ENCODE measurements at regions not wholly inside any gene's neighbourhood (a gene's known extent, or its start where the extent isn't known, plus 50 kb on each side); places are given as distances from the start of the nearest gene placed in this dataset.
A peak's percentile ranks its signal among the peaks of the same experiment; 100 is the strongest.

DNA sequence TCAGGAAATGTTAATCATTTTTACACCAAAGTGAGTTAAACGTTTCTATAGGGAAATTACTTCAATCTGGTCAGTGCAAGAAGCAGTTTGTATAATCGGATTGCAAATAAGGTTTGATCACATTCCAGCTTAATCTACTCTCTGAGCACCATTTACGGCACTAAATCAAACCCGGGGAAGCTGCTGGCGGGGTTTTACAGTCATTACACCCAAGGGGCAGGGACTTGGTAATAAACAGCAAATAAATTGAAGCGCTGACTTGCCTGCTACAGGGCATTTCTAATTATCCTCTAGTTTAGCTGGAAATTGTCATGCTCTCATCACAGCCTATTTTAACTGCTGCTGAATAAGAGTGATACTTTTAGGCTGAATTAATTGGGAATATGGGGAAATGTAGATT lies 152.1 kb upstream of the SOX21 start:
- Histone ChIP-seq H3K4me3 (no peak overlapping the region), H3K4me1 (replicated peaks) (no peaks in the 10 kb centered on the region), H3K36me3 (no peaks in the 10 kb centered on the region), H3K27ac (no peak overlapping the region), H3K27me3 (replicated peaks; ENCODE audit: insufficient read depth) (no peaks in the 10 kb centered on the region), H3K9me3 (no peaks in the 10 kb centered on the region)
- no peak for DNase-seq (ENCODE audit: low spot score)
- intact Hi-C loops (cut with DNase I) = no loop called here
- TF ChIP-seq POLR2A (IDR thresholded peaks at IDR 0.05) (no peak), POLR2AphosphoS5 (IDR thresholded peaks at IDR 0.05) (no peak)
- TF ChIP-seq, protein P1, sequence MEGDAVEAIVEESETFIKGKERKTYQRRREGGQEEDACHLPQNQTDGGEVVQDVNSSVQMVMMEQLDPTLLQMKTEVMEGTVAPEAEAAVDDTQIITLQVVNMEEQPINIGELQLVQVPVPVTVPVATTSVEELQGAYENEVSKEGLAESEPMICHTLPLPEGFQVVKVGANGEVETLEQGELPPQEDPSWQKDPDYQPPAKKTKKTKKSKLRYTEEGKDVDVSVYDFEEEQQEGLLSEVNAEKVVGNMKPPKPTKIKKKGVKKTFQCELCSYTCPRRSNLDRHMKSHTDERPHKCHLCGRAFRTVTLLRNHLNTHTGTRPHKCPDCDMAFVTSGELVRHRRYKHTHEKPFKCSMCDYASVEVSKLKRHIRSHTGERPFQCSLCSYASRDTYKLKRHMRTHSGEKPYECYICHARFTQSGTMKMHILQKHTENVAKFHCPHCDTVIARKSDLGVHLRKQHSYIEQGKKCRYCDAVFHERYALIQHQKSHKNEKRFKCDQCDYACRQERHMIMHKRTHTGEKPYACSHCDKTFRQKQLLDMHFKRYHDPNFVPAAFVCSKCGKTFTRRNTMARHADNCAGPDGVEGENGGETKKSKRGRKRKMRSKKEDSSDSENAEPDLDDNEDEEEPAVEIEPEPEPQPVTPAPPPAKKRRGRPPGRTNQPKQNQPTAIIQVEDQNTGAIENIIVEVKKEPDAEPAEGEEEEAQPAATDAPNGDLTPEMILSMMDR (IDR thresholded peaks at IDR 0.05) = no peak
- WGBS = 37% methylated on average over 6 of the region's 6 CpGs

DNA sequence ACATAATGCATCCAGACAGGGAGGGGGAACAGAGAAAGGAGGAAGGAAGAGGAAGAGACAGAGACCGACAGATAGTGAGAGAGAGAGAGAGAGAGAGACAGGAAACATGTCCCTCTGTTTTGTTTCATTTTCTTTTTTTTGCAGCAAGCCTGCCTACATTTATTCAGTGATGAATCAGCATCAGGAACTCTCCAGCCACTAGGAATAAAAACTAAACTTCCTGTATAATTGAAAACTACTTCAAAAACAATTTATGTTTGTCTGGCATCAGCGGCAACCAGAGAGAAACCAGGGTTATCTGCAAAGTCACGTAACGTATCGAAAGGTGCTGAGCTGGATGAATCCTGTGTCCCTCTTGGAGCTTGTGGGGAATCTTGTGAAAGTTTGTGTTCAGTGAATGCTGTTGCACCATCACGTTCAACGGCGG lies 148.6 kb upstream of the SOX21 start:
- H3K27ac ChIP-seq = no peak overlapping the region

DNA sequence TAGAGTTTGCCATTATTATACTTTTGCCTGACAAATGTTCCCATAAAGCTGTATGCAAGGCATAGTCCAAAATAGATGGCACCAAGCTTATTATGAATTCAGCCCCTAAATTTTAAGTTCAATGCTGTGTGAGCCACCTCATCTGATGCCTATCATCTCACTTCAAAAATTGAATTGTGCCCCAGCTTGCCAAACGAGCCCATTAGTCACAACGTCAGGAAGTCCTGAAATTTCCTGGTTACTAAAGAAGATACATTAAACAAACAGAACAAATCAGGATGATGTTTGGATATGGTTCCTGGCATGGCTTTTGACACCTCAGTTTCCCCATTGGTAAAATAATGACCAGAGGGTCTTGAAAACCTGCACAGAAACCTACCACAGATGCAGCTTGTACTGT lies 147.5 kb upstream of the SOX21 start:
- intact Hi-C loops (cut with DNase I) = no loop called here
- H3K4me3 ChIP-seq = no peak overlapping the region
- H3K27me3 ChIP-seq (replicated peaks; ENCODE audit: insufficient read depth) = no peaks in the 10 kb centered on the region
- H3K27ac ChIP-seq = no peak overlapping the region
- no peaks in the 10 kb centered on the region for H3K4me1 ChIP-seq (replicated peaks)
- no peaks in the 10 kb centered on the region for H3K36me3 ChIP-seq
- TF ChIP-seq POLR2A (IDR thresholded peaks at IDR 0.05) (no peak), POLR2AphosphoS5 (IDR thresholded peaks at IDR 0.05) (no peak)
- TF ChIP-seq, protein P1 (IDR thresholded peaks at IDR 0.05) = no peak
- no peak for DNase-seq (ENCODE audit: low spot score)
- no peaks in the 10 kb centered on the region for H3K9me3 ChIP-seq
- WGBS = 57% methylated on average over 2 of the region's 2 CpGs

More for the DNA sequence above, 148.6 kb upstream of the SOX21 start:
- Histone ChIP-seq H3K36me3 (no peaks in the 10 kb centered on the region), H3K9me3 (no peaks in the 10 kb centered on the region), H3K4me3 (peak overlapping the region in 1 of 2 donors; percentile 8), H3K4me1 (replicated peaks) (no peaks in the 10 kb centered on the region), H3K27me3 (replicated peaks; ENCODE audit: insufficient read depth) (no peaks in the 10 kb centered on the region)
- intact Hi-C loops (cut with DNase I) = no loop called here
- DNase-seq (ENCODE audit: low spot score) = no peak
- TF ChIP-seq, protein P1 (IDR thresholded peaks at IDR 0.05) = no peak
- TF ChIP-seq POLR2A (IDR thresholded peaks at IDR 0.05) (no peak), POLR2AphosphoS5 (IDR thresholded peaks at IDR 0.05) (no peak)
- WGBS = 33% methylated on average over 8 of the region's 8 CpGs

DNA sequence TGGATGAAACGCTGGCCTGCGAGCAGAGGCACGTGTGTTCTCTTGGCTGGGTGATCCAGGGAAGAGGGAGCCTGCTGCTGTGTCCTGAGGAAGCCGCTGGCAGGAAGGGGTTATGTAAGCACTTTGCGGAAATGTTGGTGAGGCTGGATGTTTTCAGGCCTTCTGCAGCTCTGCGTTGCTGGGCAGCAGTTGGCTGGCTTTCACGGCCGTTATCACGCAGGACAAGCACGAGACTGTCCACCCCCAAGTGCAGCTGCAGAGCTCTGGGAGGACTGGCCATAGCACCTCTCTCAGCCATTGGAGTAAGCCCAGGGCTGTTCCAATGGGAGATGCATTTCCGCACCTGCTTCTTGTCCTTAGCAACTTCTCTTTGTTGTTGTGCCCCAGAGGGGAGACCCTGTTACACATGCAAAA lies 146.9 kb upstream of the SOX21 start:
- no peaks in the 10 kb centered on the region for H3K27me3 ChIP-seq (replicated peaks; ENCODE audit: insufficient read depth)
- no peak overlapping the region for H3K27ac ChIP-seq
- H3K9me3 ChIP-seq = no peaks in the 10 kb centered on the region
- H3K36me3 ChIP-seq = no peaks in the 10 kb centered on the region
- no peak for DNase-seq (ENCODE audit: low spot score)
- WGBS = 64% methylated on average over 11 of the region's 11 CpGs
- intact Hi-C loops (cut with DNase I) = no loop called here
- TF ChIP-seq, protein P1 (IDR thresholded peaks at IDR 0.05) = no peak
- no peak for TF ChIP-seq POLR2AphosphoS5 (IDR thresholded peaks at IDR 0.05)
- no peak for TF ChIP-seq POLR2A (IDR thresholded peaks at IDR 0.05)
- H3K4me1 ChIP-seq (replicated peaks) = no peaks in the 10 kb centered on the region
- H3K4me3 ChIP-seq = no peak overlapping the region

DNA sequence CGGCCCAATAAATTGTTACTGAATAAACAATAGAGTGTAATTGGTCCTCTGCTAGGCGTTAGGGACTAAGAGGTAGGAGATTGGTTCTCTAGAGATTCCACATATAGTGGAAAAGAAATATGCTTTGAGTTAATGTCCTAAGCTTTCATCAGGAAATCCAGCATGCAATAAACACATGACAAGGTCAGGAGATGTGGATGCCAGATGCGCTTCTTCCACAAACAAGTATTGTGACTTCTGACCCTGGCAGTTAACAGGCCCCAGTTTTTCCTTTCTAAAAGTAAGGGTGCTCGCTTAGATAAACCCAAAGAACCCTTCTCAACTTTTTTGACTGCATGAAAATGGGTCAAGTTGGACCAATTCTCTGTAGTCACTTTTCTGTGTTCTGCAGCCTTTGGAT lies 146.5 kb upstream of the SOX21 start:
- no peak overlapping the region for H3K4me3 ChIP-seq
- TF ChIP-seq, protein P1 (IDR thresholded peaks at IDR 0.05) = no peak
- TF ChIP-seq POLR2AphosphoS5 (IDR thresholded peaks at IDR 0.05) = no peak
- TF ChIP-seq POLR2A (IDR thresholded peaks at IDR 0.05) = no peak
- H3K36me3 ChIP-seq = no peaks in the 10 kb centered on the region
- no peak overlapping the region for H3K27ac ChIP-seq
- WGBS = 79% methylated on average over 4 of the region's 4 CpGs
- DNase-seq (ENCODE audit: low spot score) = no peak
- no peaks in the 10 kb centered on the region for H3K4me1 ChIP-seq (replicated peaks)
- no peaks in the 10 kb centered on the region for H3K9me3 ChIP-seq
- intact Hi-C loops (cut with DNase I) = no loop called here
- H3K27me3 ChIP-seq (replicated peaks; ENCODE audit: insufficient read depth) = no peaks in the 10 kb centered on the region

Data from prostate gland (tissue), 2 donors.